ENCODE measurements at regions not wholly inside any gene's neighbourhood (a gene's known extent, or its start where the extent isn't known, plus 50 kb on each side); places are given as distances from the start of the nearest gene placed in this dataset.

DNA sequence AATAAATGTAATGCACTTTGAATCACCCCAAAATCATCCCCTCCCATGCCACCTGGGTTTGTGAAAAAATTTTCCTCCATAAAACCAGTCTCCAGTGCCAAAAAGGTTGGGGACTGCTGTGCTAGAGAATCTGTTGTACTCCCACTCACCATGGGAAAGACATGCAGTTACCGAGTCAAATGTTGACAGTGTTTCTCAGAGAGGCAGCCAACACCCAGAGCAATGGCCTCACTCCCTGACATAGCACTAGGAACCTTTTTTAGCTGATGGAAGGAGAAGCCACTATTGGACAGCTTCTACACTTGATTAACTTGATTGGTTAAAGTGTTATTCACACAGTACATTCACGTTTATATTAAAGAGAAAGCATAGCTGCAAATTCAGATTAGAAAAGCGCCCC, 59.8 kb upstream of the MANEA start:
- no peak for DNase-seq

DNA sequence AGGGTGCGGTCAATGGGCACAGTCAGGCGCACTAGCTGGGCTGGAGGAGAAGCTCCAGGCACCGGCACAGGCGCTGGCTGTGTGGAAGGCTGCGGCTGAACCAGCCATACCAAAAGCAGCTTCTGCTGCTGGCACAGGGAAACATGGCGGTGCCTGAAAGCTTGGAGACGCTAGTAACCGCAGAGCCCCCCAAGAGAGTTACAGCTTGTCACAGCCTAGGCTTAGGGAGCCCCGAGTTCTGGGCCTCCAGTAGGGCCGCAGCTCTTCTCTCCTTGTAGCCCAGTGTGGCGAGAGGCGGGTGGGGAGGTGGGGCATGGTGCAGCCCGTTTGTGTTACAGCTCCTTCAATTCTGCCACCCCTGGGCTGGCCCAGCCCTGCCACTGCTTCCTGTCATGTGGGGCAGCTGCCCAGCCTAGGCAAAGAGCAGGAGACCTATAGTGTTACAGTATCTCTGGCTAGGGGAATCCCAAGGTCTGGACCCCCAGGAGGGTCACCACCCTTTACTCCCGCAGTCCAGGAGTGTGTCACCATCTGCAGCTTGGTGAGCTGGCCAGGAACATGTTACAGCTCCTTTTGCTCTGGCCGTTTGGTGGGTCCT, 58.6 kb upstream of the MANEA start:
- DNase-seq: no peak

DNA sequence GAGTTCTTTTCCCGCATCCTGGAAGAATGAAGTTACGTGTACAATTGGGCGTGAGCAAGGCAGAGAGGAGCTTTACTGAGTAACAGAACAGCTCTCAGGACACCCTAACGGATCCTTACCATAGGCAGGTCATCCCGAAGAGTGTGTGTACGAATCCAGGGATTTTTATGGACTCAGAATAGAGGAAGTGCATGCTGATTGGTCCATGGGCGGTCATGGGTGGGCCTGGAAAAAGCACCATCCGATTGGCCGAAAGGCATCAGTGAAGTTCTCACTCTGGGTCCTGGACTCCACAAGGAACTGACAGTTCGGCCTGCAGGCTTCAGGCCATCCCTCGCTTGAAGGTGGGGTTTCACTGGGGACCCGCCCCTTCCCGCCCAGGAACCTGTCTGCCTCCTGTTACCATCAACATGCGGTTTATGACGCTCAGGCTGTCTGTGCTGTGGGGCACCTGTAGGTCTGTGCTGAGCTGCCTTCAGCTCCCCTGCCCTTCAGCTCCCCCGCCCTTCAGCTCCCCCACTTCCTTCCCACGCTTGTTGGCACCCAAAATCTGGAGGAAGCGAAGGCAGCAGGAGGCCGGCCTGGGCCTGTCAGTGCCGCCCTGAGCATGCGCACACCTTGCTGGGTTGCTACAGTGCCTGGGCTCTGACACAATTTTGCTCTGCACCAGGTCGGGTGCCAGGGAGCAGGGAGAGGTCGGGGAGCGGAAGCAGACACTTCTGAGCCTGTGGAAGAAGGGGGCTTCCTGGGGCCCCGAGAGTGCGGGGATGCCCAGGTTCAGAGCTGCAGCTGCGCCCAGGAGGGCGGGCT, 57.9 kb upstream of the MANEA start:
- DNase-seq: no peak

DNA sequence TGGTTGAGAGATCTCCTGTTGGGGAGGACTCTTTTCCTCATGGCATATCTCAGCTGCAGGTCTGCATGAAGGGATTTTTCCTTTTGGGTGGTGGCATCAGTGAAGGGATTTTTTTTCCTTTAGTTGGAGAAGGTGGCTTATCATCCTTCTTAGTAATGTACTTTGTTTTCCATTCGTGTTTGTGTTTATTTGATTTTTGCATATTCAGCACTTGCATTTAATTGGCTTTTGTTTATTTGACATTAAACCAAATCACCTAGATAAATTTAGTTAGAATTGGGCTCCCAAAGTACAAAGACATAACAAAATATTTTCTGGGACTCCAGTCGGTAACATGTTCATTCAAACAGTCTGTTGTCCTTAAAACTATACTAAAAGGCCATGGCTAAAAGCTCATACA, 56.2 kb upstream of the MANEA start:
- no peak for DNase-seq

Data from activated effector memory CD4-positive, alpha-beta T cell treated with anti-CD3 and anti-CD28 coated beads, Interleukin-2, amount 50 U/mL, for 16 hours (primary cell).